ENCODE measurements at regions not wholly inside any gene's neighbourhood (a gene's known extent, or its start where the extent isn't known, plus 50 kb on each side); places are given as distances from the start of the nearest gene placed in this dataset.
"Not testable (repeated sequence)": the region's sequence is repeated elsewhere in the genome, so short reads cannot be mapped to it uniquely, and the experiment has no call there.

DNA sequence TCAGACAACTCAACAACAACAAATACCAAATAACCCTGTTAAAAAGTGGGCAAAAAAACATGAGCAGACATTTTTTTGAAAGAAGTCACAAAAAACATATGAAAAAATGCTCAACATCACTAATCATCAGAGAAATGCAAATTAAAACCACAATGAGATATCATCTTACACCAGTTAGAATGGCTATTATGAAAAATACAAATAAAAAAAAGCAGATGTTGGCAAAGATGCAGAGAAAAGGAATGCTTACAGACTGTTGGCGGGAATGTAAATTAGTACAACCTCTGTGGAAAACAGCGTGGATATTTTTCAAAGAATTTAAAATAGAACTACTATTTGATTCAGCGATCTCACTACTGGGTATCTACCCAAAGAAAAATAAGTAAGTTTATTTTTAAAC, 114.0 kb downstream of the SLC38A4 start:
- no peak for DNase-seq

DNA sequence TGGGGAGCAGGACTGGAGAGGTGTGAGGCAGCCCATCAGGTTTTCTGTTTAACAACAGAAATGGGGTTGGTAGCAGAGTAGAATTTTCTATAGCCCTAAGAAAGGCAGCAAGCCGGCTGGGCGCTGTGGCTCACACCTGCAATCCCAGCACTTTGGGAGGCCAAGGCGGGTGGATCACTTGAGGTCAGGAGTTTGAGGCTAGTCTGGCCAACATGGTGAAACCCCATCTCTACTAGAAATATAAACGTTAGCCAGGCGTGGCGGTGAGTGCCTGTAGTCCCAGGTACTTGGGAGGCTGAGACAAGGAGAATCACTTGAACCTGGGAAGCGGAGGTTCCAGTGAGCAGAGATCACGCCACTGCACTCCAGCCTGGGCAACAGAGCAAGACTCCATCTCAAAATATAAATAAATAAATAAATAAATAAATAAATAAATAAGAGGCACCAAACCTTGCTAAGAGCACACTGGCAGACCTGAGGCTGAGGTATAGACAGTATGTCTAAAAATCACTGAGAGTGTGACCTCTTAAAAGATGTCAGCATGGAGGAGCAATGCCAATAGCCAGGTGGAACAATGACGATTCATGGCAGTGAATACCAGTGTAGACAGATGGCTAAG, 115.6 kb downstream of the SLC38A4 start:
- DNase-seq: no peak

DNA sequence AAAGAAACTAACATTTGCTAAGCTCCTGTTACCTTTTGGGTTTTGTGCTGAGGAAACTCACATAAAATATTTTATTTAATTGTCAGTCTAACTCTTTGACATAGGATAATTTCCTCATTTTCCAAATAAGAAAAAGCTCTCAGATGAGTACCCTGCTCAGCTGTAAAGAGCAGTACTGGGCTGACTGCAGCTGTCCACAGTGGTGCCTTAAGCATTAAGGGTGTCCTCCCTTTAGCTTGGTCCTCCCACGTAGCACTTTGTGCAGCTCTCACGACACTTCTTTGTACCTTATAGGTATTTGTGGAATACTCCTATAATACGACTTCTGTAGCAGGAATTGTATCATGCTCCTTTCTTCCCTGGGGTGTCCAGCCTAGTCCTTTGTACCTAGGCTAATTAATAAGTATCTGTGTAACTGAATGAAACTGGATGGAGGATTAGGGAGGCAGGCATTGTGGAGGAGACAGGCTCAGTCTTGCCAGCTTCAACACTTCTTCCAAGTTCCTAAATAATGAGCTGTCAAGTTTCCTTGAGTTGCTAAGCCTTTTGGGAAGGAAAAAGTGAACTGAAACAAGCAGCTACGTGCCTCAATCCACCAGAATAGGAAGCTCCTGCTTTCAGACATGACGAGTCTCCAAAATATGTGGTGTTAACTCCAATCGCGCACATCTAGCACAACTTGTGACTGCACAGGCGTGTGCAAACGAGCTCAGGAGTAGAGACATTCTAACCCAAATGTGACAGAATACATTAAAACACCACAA, 123.0 kb downstream of the SLC38A4 start:
- DNase-seq: no peak

DNA sequence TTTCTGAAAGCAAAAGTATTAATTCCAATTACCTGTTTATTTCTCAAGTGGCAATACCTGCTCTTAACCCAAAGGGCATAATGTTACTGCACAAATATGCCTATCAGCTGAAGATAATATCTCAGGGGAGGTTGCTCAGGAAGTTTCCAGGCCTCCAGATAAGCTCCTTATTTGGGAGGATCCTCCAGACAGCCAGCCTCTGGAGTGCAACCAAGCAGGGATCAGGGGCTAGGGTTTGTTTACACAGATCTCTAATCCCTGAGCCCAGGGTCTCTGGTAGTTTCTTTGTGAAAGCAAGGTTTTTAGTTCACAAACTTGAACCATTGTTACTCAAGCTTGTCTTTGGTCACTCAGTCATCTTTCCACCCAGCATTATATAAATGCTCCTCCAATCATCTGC, 124.4 kb downstream of the SLC38A4 start:
- no peak for DNase-seq

DNA sequence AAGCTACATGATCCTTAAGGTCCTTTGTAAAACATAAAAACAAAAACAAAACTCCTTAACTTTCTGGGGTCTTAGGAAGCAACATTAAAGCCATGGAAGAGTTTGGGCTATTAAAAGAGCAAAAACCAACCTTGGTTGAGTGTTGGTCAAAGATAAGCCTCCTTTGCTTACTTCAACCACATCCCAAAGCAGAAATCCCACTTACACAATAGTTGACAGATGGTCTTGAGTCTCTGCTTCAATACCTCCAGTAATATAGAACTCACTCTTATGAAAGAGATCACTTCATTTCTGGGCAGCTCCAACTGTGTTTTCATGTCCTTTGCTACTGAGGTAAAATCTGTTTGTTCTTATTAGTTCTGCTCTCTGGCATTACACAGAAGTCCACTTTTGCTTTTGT, 125.8 kb downstream of the SLC38A4 start:
- no peak for DNase-seq

DNA sequence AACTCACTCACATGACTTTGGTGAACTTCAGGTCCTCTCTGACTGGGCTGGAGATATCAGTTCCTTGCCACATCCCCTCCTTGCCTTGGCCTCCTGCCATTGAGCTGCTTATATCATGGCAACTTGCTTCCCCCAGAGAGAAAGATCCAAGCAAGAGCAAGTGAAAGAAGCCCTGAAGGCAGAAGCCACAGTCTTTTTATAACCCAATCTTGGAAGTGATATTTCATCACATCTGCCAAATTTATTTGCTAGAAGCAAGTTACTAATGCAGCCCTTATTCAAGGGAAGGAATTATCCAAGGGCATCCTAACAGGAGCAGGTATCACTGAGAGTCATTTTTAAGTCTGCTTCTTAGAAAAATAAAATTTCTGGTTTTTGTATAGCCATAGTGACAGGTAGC, 127.8 kb downstream of the SLC38A4 start:
- DNase-seq: no peak

DNA sequence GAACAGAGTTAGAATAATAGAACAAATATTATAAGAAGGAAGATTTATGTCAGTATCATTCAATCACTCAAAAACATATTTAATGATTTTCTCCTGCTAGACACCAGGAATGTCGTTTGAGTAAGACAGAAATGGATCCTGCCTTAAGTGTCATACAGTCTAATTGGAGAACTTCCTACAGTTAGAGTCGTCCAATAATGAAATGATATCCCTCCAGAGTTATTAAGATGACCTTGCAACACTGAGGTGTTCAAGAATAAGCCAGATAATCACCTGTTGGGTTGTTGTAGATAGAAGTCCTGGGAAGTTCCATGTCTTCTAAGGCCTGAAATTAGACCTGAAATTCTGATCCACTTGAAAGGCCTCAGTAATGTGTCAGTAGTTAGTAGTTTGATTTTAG, 132.3 kb downstream of the SLC38A4 start:
- no peak for DNase-seq

DNA sequence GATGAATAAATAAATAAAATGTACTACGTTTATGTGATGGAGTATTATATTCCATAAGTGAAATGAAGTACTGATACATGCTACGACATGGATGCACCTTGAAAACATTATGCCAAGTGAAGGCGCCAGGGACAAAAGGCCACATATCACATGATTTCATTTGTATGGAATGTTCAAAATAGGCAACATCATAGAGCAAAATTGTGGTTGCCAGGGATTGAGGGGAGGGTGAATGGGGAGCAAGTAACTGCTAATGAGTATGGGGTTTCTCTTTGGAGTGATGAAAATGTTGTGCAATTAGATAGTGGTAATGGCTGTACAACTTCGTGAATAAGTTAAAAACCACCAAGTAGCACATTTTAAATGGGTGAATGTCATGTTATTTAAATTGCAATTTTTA, 132.8 kb downstream of the SLC38A4 start:
- DNase-seq: no peak

DNA sequence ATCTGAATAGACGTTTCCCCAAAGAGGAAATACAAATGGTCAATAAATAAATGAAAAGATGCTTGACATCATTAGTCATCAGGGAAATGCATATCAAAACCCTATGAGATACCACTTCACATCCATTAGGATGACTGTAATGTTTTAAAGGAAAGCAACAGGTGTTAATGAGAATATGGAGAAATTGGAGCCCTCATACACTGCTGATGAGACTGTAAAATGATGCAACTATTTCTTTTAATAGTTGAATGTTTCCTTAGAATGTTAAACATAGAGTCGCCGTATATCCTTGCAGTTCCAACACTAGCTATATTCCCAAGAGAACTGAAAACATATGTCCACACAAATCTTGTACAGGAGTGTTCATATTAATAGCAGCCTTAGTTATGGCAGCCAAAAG, 133.2 kb downstream of the SLC38A4 start:
- no peak for DNase-seq

DNA sequence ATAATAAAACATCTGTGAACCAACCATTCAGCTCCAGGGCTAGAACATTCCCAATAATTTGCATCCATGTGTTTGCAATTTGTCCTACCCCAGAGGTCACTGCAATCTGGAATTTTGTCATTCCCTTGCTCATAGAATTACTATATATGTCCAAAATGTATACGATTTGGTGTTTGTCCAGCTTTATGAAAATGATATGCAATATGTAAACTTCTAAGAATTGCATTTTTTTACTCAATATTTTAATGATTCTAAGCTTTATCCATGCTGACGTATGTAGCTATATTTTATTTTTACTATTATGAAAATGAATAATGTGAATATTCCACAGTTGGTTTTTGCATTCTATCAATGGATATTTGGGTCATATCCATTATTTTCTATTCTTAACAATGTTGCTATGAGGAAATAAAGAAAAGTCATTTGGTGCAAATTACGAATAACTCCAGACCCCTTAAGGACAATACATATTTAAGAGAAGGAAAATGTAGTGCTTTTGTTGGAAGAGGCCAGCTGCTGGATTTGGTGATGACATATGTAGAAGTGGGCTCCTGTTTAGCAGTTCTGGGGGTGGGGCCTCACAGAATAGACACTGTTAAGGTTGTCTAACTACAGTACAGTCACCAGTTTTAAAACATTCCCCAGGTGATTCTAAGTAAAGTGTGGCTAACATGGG, 139.4 kb downstream of the SLC38A4 start:
- DNase-seq: no peak

DNA sequence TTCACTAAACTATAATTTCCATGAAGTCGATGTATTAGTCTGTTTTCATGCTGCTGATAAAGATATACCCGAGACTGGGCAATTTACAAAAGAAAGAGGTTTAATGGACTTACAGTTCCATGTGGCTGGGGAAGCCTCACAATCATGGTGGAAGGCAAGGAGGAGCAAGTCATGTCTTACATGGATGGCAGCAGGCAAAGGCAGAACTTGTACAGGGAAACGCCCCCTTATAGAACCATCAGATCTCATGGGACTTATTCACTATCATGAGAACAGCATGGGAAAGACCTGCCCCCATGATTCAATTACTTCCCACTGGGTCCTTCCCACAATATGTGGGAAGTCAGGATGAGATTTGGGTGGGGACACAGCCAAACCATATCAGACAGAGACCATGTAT, 141.6 kb downstream of the SLC38A4 start:
- DNase-seq: not testable (repeated sequence)

DNA sequence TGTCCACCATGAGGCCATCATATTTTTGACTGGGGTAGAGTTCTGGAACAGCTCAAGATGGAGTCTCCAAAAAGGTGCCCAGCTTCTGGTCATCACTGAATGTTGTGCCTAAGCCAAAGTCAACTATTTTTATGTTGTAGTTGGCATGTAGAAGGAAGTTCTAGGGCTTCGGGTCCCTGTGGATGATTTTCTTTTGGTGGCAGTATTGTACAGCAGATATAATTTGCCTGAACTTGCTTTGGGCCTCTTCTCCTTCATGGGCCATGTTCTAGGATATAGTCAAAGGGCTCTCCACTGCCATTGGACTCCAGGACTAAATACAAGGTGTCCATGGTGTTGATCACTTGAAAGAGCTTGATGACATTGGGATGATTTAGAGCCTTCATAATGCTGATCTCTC, 143.6 kb downstream of the SLC38A4 start:
- DNase-seq: no peak

DNA sequence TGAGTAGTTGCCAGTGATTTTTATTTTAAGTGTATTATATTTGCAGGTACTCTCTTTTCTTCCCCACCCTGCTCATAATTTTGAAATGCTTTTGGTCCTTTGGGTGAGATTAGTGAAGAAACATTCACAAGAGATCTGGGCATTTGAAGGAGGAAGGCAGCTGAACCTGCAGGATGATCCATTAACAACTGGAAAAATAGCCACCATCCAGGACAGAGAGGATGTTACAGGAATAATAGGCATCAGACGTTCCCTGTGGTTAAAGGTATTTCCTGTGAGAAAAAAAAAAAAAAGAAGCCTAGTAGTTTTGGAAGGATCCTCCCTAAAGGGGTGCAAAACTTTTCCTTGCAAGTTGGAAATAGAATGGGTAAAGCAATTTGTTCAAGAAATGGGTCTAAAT, 145.3 kb downstream of the SLC38A4 start:
- DNase-seq: no peak

DNA sequence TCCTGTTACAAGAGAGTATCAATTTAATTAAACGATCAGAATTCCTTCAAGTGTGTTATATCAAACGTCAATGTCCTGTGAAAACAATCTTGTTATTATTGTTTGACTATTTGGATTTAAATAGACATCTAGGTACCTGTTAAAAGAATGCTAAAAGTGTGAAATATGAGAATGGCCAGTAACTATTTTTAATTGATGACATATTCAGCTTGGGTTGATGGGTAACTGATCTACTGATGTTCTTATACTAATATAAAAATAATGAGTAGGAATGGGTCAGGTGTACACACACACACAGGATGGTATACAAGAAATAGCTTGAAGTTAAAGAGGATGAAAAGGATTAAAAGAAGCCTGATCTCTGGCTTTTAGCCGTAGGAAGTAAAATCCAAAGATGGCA, 146.0 kb downstream of the SLC38A4 start:
- no peak for DNase-seq

DNA sequence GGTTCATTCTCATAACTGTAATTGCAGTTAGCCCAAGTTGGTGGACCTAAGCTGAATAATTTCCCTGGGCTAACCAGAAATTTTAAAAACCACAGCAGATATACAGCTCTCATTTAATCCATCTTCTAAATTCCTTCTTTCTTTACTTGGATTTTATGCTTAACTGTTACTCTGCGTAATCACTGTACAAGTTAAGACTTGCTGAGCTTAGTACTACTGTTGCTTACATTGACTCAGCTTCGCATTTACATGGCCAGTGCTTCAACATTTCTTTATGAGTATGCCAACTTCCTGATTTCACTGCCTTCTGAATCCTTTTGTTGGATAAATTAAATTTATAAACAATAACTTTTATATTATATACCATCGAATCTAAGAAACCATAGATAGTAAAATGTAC, 147.4 kb downstream of the SLC38A4 start:
- DNase-seq: no peak

DNA sequence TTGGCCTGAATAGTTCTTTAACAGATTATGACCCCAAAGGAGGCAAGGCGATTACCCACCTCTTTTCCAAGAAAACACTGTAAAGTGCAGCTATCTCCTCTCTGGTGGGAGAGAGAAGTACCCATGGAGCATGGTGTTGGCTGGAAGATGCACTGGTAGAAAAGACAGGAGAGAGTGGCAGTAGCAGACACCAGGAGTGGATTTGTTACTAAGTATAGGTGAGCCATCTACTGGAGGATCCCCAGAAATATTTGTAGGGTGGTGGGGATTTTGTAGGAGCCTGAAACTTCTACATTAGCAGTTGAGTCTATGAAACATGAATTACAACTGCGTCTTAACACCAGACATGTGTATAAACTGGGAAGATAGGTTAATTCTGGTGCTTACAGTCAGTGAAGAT, 148.0 kb downstream of the SLC38A4 start:
- no peak for DNase-seq

DNA sequence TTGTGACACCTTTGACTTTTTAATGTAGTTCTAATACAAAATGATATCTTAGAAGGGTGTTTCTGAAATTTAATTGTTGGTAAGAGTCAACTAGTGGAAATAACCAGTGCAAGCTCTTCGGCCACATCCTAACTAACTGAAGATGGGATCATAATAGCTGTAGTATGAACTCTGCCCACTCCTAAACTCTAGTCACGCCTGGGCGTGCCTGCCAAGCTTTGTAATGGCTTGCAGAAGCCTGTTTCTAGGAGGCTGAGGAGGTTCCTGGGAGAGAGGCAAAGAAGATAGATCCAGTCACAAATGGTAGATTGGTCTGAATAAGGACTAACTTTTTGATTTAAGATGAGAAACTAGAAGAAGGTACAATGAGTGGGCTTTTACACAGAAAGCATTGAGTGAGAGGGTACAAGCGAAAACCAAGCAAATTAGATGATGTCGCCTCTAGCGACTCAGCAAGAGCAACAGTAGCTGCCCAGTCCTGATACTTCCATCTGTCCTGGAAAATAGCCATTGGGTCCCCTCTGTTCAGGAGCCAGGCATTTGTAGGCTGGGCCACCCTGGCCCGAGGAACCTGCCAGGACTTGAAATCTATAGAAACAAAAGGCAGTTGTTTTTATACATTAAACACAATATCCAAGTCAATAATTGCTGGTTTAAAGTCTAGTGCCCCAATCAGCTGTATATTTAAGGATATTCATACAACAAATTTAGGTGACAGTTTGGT, 148.8 kb downstream of the SLC38A4 start:
- DNase-seq: no peak

DNA sequence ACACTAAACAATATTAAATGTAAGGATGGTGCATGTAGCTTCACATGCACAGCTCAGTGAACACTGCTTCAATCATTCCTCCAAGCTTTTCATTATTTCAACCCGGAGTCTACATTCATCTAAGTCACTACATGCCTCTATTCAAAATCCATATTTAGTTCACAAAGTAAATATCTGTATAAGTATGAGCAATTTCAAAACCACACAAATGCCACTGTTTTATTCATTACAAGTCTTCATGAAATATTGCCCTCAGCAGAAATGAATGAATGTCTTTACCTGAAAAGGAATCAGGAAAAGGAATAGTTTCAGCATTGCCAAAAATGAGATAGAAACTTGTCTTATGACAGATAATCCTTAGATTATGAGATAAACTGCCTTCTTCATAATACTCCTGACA, 149.4 kb downstream of the SLC38A4 start:
- no peak for DNase-seq

DNA sequence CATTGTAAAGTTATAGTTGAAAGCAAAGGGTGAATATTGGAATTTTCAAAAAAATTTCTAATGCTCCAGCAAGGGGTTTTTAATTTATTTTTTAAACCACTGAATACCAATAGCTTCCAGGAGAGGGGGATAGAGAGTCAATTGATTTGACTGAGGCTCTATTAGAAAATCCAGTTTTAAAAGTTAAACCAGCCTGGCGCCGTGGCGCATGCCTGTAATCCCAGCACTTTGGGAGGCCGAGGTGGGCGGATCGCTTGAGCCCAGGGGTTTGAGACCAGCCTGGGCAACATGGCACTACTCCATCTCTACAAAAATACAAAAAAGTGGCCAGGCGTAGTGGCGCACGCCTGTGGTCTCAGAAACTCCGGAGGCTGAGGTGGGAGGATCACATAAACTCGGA, 150.1 kb downstream of the SLC38A4 start:
- DNase-seq: no peak

DNA sequence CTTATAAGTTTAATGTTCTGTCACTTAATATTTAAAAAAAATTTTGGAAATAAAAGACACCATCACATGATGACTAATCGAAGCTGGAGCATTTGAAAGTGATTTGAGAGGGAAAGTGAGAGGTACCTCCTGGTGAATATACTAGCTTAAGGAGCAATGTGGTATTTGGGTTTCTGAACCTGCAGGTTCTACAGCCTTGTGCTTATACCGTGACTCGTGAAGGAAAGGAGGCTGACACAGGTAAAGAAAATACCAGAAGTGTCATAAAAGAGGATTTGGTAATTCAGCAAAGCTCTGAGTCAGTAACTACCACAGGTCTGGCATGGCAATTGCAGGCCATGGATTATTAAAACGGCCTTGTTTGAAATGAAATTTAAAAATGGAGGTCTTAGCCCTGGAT, 151.0 kb downstream of the SLC38A4 start:
- no peak for DNase-seq

DNA sequence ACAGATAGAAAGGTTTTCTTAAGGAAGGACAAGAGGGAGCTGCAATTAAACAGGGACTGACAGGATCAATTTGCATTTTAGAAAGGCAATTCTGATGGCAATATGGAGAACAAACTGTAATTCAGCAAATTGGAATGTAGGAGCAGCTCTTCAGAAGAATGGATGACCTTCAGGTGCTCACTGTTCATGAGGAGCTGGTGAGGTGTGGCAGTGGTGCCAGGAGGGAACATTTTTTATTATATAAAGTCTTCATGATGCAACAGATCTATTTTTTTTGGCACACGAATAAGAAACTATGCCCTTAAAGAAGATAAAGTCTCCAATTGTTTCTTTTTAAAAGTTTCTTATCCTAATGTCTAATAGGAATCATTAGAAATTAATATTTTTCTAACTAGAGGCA, 151.7 kb downstream of the SLC38A4 start:
- DNase-seq: no peak

DNA sequence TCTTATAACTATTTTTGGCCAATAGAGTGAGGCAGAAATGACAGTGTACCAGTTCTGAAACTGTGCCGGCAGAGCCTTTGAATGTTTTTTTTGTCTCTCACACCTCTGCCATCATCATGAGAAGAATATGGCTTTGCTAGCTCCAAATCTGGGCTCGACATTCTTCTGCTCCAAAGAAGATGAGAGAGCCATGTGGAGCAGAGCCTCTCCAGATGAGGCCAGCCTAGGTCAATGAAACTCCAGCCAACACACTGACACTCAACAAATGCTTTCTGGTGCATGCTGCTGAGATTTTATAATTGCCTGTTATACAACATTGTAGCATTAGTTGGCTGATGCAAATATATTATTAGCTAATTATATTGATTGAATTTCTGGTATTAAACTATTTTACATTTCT, 154.7 kb downstream of the SLC38A4 start:
- DNase-seq: no peak

DNA sequence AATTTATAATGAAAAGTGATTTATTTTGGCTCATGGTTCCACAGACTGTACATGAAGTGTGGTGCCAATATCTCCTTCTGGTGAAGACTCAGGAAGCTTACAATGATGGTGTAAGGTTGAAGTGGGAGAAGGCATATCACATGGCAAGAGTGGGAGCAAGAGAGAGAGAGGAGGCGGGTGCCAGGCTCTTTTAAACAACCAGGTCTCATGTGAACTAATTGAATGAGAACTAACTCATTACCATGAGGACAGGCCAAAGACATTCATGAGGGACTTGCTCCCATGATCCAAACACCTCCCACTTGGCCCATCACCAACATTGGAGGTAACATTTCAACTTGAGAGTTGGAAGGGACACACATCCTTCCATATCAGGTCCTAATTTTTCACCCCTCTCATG, 155.2 kb downstream of the SLC38A4 start:
- DNase-seq: no peak

DNA sequence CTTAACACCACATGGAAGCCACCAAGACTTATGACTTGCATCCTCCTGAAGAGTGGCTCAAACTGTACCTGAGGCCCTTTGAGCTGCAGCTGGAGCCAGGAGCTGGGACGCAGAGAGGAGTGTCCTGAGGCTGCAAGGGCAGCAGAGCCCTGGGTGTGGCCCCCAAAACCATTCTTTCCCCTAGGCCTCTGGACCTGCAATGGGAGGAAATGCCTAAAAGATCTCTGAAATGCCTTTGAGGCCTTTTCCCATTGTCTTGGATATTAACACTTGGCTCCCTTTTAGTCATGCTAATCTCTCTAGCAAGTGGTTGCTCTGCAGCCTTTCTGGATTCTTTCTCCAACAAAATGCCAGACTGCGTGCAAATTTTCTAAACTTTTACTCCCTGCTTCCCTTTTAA, 156.1 kb downstream of the SLC38A4 start:
- no peak for DNase-seq

All from NCI-H446 treated with DMSO at 0.1 percent for 48 hours (cell line).